Gastrocnemius medialis (tissue), 4 donors: ENCODE measurements at regions not wholly inside any gene's neighbourhood (a gene's known extent, or its start where the extent isn't known, plus 50 kb on each side); places are given as distances from the start of the nearest gene placed in this dataset.

ENCODE experiments used
- CTCF ChIP-seq, 5 experiments: fragments of 450-650 bp in 3 of 5; fragments of 200-600 bp in 2 of 5; sonication (generic) in 2 of 5; IDR thresholded peaks in 4 of 5; conservative IDR thresholded peaks in 1 of 5; 1 replicate in 4 of 5; 2 replicates in 1 of 5; pipeline ENCODE4 v1.5.1; 2016 to 2019; ENCODE audit warnings: antibody characterized with exemption in 5 of 5, mild to moderate bottlenecking in 3 of 5, moderate library complexity in 3 of 5
- POLR2A ChIP-seq, 2 donors: fragments of 450-650 bp; IDR thresholded peaks; one replicate each; pipeline ENCODE4 v1.6.1; 2017; ENCODE audit warnings: antibody characterized with exemption in 2 of 2, mild to moderate bottlenecking in 2 of 2, moderate library complexity in 2 of 2

DNA sequence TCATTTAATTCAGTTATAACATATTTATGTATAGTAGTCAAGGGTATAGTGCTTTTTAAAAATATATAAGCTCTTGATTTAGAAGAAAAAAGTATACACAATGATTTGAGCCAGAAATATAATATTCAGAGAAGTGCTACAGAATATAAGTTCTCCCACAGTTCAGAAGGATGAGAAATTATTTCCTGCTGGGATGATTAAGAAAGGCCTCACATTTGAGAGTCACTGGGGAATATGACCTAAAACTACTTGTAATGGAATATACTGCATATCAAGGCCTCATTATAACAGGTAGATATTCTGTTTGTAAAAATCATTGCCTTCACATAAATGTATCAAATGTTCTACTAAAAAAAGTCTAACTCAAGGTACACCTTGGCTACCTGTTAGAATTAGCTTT lies 203.5 kb downstream of the MBD2 start:
- no peak for TF ChIP-seq POLR2A (IDR thresholded peaks at IDR 0.05)
- no peak for TF ChIP-seq CTCF (IDR thresholded peaks at IDR 0.05 in 4 of 5, conservative IDR thresholded peaks at IDR 0.05 in 1 of 5)
